H1 (cell line): ENCODE measurements at regions not wholly inside any gene's neighbourhood (a gene's known extent, or its start where the extent isn't known, plus 50 kb on each side); places are given as distances from the start of the nearest gene placed in this dataset.

ENCODE experiments used
- HDAC2 ChIP-seq, 2 experiments: fragments of 300-600 bp in 1 of 2; sonication (generic) in 1 of 2; IDR thresholded peaks; 2 replicates each; pipeline ENCODE4 v1.6.1; 2011 to 2012; ENCODE audit warnings: low read depth in 2 of 2, low read length in 2 of 2, mild to moderate bottlenecking in 2 of 2, moderate library complexity in 2 of 2, borderline replicate concordance in 1 of 2, inconsistent platforms in 1 of 2
- KDM5A ChIP-seq: fragments of 200-600 bp; IDR thresholded peaks from 2 replicates; pipeline ENCODE4 v1.7.1; 2012; ENCODE audit warnings: mild to moderate bottlenecking, low read length, inconsistent platforms, mixed read lengths
- NRF1 ChIP-seq: IDR thresholded peaks from 2 replicates; pipeline ENCODE4 v1.6.1; 2011; ENCODE audit warnings: mild to moderate bottlenecking, low read depth, low read length, improper control_type of control experiment
- RBBP5 ChIP-seq: IDR thresholded peaks from 2 replicates; pipeline ENCODE4 v1.7.1; 2012; ENCODE audit warnings: low read depth, mild to moderate bottlenecking, inconsistent platforms, low read length, moderate library complexity, borderline replicate concordance
- SIN3A ChIP-seq, 2 experiments: IDR thresholded peaks in 1 of 2; conservative IDR thresholded peaks in 1 of 2; 2 replicates each; pipeline ENCODE4 v1.6.1; 2011 to 2012; ENCODE audit warnings: low read length in 2 of 2, improper control_type of control experiment in 1 of 2, low read depth in 1 of 2, mild to moderate bottlenecking in 1 of 2
- TF ChIP-seq, protein P1 (sequence below): IDR thresholded peaks from 2 replicates; pipeline ENCODE4 v1.6.1; 2011; ENCODE audit warnings: low read depth, mild to moderate bottlenecking, low read length; ENCODE audit not compliant: insufficient read depth

DNA sequence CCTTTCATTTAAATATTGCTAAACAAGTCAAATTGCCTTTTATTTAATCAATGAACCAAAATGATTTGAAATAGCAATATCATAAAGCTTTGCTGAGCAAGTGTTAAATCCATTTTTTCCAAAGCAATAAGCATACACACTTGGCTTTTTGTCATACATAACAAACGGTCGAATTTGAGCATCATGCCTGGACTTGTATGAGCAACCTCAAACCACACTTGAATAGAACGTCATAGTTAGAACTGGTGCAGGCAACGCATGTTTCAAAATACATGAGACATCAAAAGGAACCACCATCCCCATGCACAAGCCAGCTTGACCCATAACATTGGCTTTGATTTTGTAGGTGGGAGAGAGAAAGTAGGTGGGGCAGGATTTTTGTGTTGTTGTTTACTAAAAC, 812.3 kb upstream of the FRG1 start (continued):
- no peak for TF ChIP-seq SIN3A (conservative IDR thresholded peaks at IDR 0.05 in 1 of 2, IDR thresholded peaks at IDR 0.05 in 1 of 2; ENCODE audit: low read depth in 1 of 2, low read length in 2 of 2)
- TF ChIP-seq HDAC2 (IDR thresholded peaks at IDR 0.05; ENCODE audit: borderline replicate concordance in 1 of 2, low read depth in 2 of 2, low read length in 2 of 2), result no peak
- no peak for TF ChIP-seq NRF1
- TF ChIP-seq KDM5A, result no peak
- TF ChIP-seq RBBP5, result no peak
- TF ChIP-seq, protein P1, sequence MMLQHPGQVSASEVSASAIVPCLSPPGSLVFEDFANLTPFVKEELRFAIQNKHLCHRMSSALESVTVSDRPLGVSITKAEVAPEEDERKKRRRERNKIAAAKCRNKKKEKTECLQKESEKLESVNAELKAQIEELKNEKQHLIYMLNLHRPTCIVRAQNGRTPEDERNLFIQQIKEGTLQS, result no peak
